Stomach smooth muscle (tissue), 2 donors: ENCODE measurements at regions not wholly inside any gene's neighbourhood (a gene's known extent, or its start where the extent isn't known, plus 50 kb on each side); places are given as distances from the start of the nearest gene placed in this dataset.

Experiments
- H3K27ac ChIP-seq: one replicate; pipeline ENCODE4 v1.7.0; 2013; ENCODE audit warnings: mild to moderate bottlenecking, low read length, inconsistent platforms
- H3K27me3 ChIP-seq, 2 donors: one replicate each; pipeline ENCODE4 v1.7.0; 2013; ENCODE audit warnings: low read length in 2 of 2; ENCODE audit not compliant: insufficient read depth in 2 of 2, control insufficient read depth in 1 of 2
- H3K36me3 ChIP-seq, 2 donors: one replicate each; pipeline ENCODE4 v1.7.0; 2013; ENCODE audit warnings: low read length in 2 of 2; ENCODE audit not compliant: control insufficient read depth in 2 of 2, insufficient read depth in 2 of 2
- H3K4me1 ChIP-seq: one replicate; pipeline ENCODE4 v1.7.0; 2013; ENCODE audit warnings: low read length; ENCODE audit not compliant: control insufficient read depth, insufficient read depth
- H3K4me3 ChIP-seq, 2 donors: one replicate each; pipeline ENCODE4 v1.7.0; 2013; ENCODE audit warnings: low read length in 2 of 2
- H3K9ac ChIP-seq, 2 donors: one replicate each; pipeline ENCODE4 v1.7.0; 2013; ENCODE audit warnings: low read length in 2 of 2, mild to moderate bottlenecking in 1 of 2
- H3K9me3 ChIP-seq, 2 donors: one replicate each; pipeline ENCODE4 v1.7.0; 2013; ENCODE audit warnings: low read length in 2 of 2; ENCODE audit not compliant: control insufficient read depth in 2 of 2
- donor health status: healthy.
- donor health status: Pancreatic carcinoma.

- Histone ChIP-seq H3K9ac (no peak overlapping the region), H3K4me1 (no peaks in the 10 kb centered on the region), H3K27me3 (no peaks in the 10 kb centered on the region), H3K36me3 (no peaks in the 10 kb centered on the region), H3K27ac (no peak overlapping the region), H3K9me3 (peaks cover 0 to 14% of the 10 kb centered on the region in 2 donors), H3K4me3 (no peak overlapping the region)
Observed at GRCh38 chr19:28608292-28608691, 604.7 kb downstream of the UQCRFS1 start.

- H3K9me3 ChIP-seq: peaks cover 0 to 13% of the 10 kb centered on the region in 2 donors
Observed at GRCh38 chr19:28607066-28607583, 605.8 kb downstream of the UQCRFS1 start.

GRCh38 chr19:28606269-28607032, 606.5 kb downstream of the UQCRFS1 start:
- Histone ChIP-seq H3K36me3 (no peaks in the 10 kb centered on the region), H3K27ac (no peak overlapping the region), H3K4me3 (no peak overlapping the region), H3K4me1 (no peaks in the 10 kb centered on the region), H3K9ac (no peak overlapping the region), H3K9me3 (peaks cover 0 to 13% of the 10 kb centered on the region in 2 donors), H3K27me3 (no peaks in the 10 kb centered on the region)

More at GRCh38 chr19:28607066-28607583, 605.8 kb downstream of the UQCRFS1 start:
- no peak overlapping the region for H3K27ac ChIP-seq
- H3K4me1 ChIP-seq: no peaks in the 10 kb centered on the region
- no peaks in the 10 kb centered on the region for H3K36me3 ChIP-seq
- no peak overlapping the region for H3K4me3 ChIP-seq
- H3K9ac ChIP-seq: no peak overlapping the region
- H3K27me3 ChIP-seq: no peaks in the 10 kb centered on the region

- Histone ChIP-seq H3K9ac (no peak overlapping the region), H3K9me3 (peaks cover 0 to 13% of the 10 kb centered on the region in 2 donors), H3K27me3 (no peaks in the 10 kb centered on the region), H3K4me1 (no peaks in the 10 kb centered on the region), H3K27ac (no peak overlapping the region), H3K4me3 (no peak overlapping the region), H3K36me3 (no peaks in the 10 kb centered on the region)
Observed at GRCh38 chr19:28605501-28606268, 607.3 kb downstream of the UQCRFS1 start.

GRCh38 chr19:28603453-28603852, 609.5 kb downstream of the UQCRFS1 start:
- Histone ChIP-seq H3K9ac (no peak overlapping the region), H3K27ac (no peak overlapping the region), H3K4me1 (no peaks in the 10 kb centered on the region), H3K36me3 (no peaks in the 10 kb centered on the region), H3K27me3 (no peaks in the 10 kb centered on the region), H3K4me3 (no peak overlapping the region), H3K9me3 (peaks cover 0 to 13% of the 10 kb centered on the region in 2 donors)

- Histone ChIP-seq H3K27ac (no peak overlapping the region), H3K27me3 (no peaks in the 10 kb centered on the region), H3K9ac (no peak overlapping the region), H3K9me3 (peaks cover 0 to 13% of the 10 kb centered on the region in 2 donors), H3K36me3 (no peaks in the 10 kb centered on the region), H3K4me1 (no peaks in the 10 kb centered on the region), H3K4me3 (no peak overlapping the region)
Observed at GRCh38 chr19:28602675-28603298, 610.2 kb downstream of the UQCRFS1 start.

GRCh38 chr19:28601723-28602440, 611.1 kb downstream of the UQCRFS1 start:
- no peaks in the 10 kb centered on the region for H3K4me1 ChIP-seq
- H3K36me3 ChIP-seq: no peaks in the 10 kb centered on the region
- no peaks in the 10 kb centered on the region for H3K27me3 ChIP-seq
- peaks cover 2 to 8% of the 10 kb centered on the region in 2 donors for H3K9me3 ChIP-seq
- H3K9ac ChIP-seq: no peak overlapping the region
- no peak overlapping the region for H3K4me3 ChIP-seq
- H3K27ac ChIP-seq: no peak overlapping the region

- no peak overlapping the region for H3K9ac ChIP-seq
- peaks cover 0 to 2% of the 10 kb centered on the region in 2 donors for H3K9me3 ChIP-seq
- no peak overlapping the region for H3K4me3 ChIP-seq
- no peak overlapping the region for H3K27ac ChIP-seq
- H3K36me3 ChIP-seq: no peaks in the 10 kb centered on the region
- H3K4me1 ChIP-seq: no peaks in the 10 kb centered on the region
- no peaks in the 10 kb centered on the region for H3K27me3 ChIP-seq
Observed at GRCh38 chr19:28598861-28599260, 614.1 kb downstream of the UQCRFS1 start.

- Histone ChIP-seq H3K27me3 (no peaks in the 10 kb centered on the region), H3K4me3 (no peak overlapping the region), H3K36me3 (no peaks in the 10 kb centered on the region), H3K27ac (no peak overlapping the region), H3K4me1 (no peaks in the 10 kb centered on the region), H3K9me3 (peaks cover 0 to 2% of the 10 kb centered on the region in 2 donors), H3K9ac (no peak overlapping the region)
Observed at GRCh38 chr19:28596561-28597071, 616.3 kb downstream of the UQCRFS1 start.
